Stimulated activated CD4-positive, alpha-beta T cell treated with anti-CD3 and anti-CD28 coated beads, TNF-alpha, amount 100 ng/mL, for 24 hours (primary cell): ENCODE measurements at regions not wholly inside any gene's neighbourhood (a gene's known extent, or its start where the extent isn't known, plus 50 kb on each side); places are given as distances from the start of the nearest gene placed in this dataset.
"Not testable (repeated sequence)": the region's sequence is repeated elsewhere in the genome, so short reads cannot be mapped to it uniquely, and the experiment has no call there.

Experiments
- DNase-seq, 3 experiments: peaks; one replicate each; pipeline ENCODE4 v3.0.0-alpha.2; 2020; ENCODE audit warnings: low read depth in 3 of 3

- DNase-seq = no peak
Measured at GRCh38 chr1:66460776-66461175, 73.2 kb upstream of the SGIP1 start.

- no peak for DNase-seq
Measured at GRCh38 chr1:66462313-66462712, 71.6 kb upstream of the SGIP1 start.

- DNase-seq = no peak
Measured at GRCh38 chr1:66464351-66464750, 69.6 kb upstream of the SGIP1 start.

- no peak for DNase-seq
Measured at GRCh38 chr1:66464802-66465201, 69.2 kb upstream of the SGIP1 start.

GRCh38 chr1:66466695-66467094 is 67.3 kb upstream of the SGIP1 start:
- DNase-seq = not testable (repeated sequence)

GRCh38 chr1:66468722-66469121 is 65.2 kb upstream of the SGIP1 start:
- DNase-seq = no peak

- DNase-seq = no peak
Measured at GRCh38 chr1:66475940-66476339, 58.0 kb upstream of the SGIP1 start.

GRCh38 chr1:66476774-66477173 is 57.2 kb upstream of the SGIP1 start:
- DNase-seq = no peak

- no peak for DNase-seq
Measured at GRCh38 chr1:66478116-66478515, 55.8 kb upstream of the SGIP1 start.

- no peak for DNase-seq
Measured at GRCh38 chr1:66480162-66480561, 53.8 kb upstream of the SGIP1 start.

- DNase-seq = not testable (repeated sequence)
Measured at GRCh38 chr1:66481215-66481614, 52.7 kb upstream of the SGIP1 start.
